Epithelial cell of proximal tubule (primary cell): ENCODE measurements at regions not wholly inside any gene's neighbourhood (a gene's known extent, or its start where the extent isn't known, plus 50 kb on each side); places are given as distances from the start of the nearest gene placed in this dataset.

Source experiments
- DNase-seq: peaks from one replicate; pipeline ENCODE4 v3.0.0-alpha.2; 2011; ENCODE audit warnings: low read depth
- H3K4me3 ChIP-seq: 2 replicates; pipeline ENCODE4 v1.5.1; 2011; ENCODE audit warnings: low read depth, mild to moderate bottlenecking, low read length
- TF ChIP-seq, protein P1 (sequence below): conservative IDR thresholded peaks from 2 replicates; pipeline ENCODE4 v1.5.1; 2012; ENCODE audit warnings: low read depth, mild to moderate bottlenecking, low read length

- TF ChIP-seq, protein P1, sequence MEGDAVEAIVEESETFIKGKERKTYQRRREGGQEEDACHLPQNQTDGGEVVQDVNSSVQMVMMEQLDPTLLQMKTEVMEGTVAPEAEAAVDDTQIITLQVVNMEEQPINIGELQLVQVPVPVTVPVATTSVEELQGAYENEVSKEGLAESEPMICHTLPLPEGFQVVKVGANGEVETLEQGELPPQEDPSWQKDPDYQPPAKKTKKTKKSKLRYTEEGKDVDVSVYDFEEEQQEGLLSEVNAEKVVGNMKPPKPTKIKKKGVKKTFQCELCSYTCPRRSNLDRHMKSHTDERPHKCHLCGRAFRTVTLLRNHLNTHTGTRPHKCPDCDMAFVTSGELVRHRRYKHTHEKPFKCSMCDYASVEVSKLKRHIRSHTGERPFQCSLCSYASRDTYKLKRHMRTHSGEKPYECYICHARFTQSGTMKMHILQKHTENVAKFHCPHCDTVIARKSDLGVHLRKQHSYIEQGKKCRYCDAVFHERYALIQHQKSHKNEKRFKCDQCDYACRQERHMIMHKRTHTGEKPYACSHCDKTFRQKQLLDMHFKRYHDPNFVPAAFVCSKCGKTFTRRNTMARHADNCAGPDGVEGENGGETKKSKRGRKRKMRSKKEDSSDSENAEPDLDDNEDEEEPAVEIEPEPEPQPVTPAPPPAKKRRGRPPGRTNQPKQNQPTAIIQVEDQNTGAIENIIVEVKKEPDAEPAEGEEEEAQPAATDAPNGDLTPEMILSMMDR: no peak
- no peak overlapping the region for H3K4me3 ChIP-seq
- DNase-seq: no peak
Observed at GRCh38 chr3:135383301-135383700, 582.2 kb upstream of the PPP2R3A start.

- no peak overlapping the region for H3K4me3 ChIP-seq
- no peak for DNase-seq
- TF ChIP-seq, protein P1: no peak
Observed at GRCh38 chr3:135392151-135392550, 573.4 kb upstream of the PPP2R3A start.

GRCh38 chr3:135393159-135393558 is 572.4 kb upstream of the PPP2R3A start:
- no peak for DNase-seq
- no peak overlapping the region for H3K4me3 ChIP-seq
- TF ChIP-seq, protein P1: peak; percentile 17

- no peak for DNase-seq
- no peak overlapping the region for H3K4me3 ChIP-seq
- TF ChIP-seq, protein P1: no peak
Observed at GRCh38 chr3:135393898-135394525, 571.5 kb upstream of the PPP2R3A start.

GRCh38 chr3:135412475-135412874 is 553.1 kb upstream of the PPP2R3A start:
- no peak overlapping the region for H3K4me3 ChIP-seq
- TF ChIP-seq, protein P1: no peak
- DNase-seq: no peak

DNA sequence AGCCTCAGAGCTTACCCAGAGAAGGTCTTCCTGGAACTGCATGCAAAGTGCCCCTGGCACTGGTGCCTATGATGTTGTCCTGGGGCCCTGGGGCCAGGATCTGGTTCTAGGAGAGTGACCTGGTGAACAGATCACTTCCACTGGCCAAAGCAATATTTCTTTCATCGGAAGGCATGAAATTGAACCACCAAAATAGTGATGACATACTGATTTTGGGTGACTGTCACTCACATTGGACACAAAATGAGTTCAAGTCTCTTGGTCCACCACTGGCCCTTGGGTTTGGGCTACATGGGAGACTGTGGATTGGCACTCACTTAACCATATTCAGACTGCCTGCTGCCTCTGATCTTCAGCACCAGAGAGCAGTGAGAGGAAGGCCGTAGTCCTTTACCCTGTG is 549.3 kb upstream of the PPP2R3A start:
- TF ChIP-seq, protein P1: no peak
- no peak overlapping the region for H3K4me3 ChIP-seq
- no peak for DNase-seq

DNA sequence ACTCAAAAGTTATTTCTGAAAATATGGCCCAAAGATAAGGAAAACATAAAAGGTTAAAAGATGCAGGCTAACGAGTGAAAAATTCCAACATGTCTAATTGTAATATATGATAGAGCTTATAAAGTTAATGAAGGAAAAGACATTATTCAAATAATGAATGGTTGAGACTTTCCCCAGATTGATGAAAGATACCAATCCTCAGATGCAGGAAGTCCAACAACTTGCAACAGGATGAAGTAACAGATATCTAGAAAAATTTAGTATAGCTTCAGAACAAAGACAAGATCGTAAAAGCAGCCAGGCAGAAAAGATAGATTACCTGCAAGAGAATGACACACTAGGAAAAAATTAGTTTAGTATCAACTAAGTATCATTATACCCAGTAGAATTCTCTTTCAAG is 546.4 kb upstream of the PPP2R3A start:
- no peak overlapping the region for H3K4me3 ChIP-seq
- DNase-seq: no peak
- TF ChIP-seq, protein P1: no peak
